ENCODE measurements at regions not wholly inside any gene's neighbourhood (a gene's known extent, or its start where the extent isn't known, plus 50 kb on each side); places are given as distances from the start of the nearest gene placed in this dataset.
A peak's percentile ranks its signal among the peaks of the same experiment; 100 is the strongest.

GRCh38 chr10:5582736-5583135, 58.0 kb downstream of the CALML3 start (continued):
- no peak for TF ChIP-seq DMBX1 (CRISPR knock-in tag; IDR thresholded peaks at IDR 0.05; ENCODE audit: borderline replicate concordance)
- TF ChIP-seq ZHX1 (conservative IDR thresholded peaks at IDR 0.05; ENCODE audit: low read length), result no peak
- TF ChIP-seq CTCF (IDR thresholded peaks at IDR 0.05 in 2 of 3, conservative IDR thresholded peaks at IDR 0.05 in 1 of 3; ENCODE audit: insufficient read depth in 2 of 3, low read depth in 1 of 3, low read length in 3 of 3), result peak; percentile 54 to 56 (median 54)
- TF ChIP-seq, protein P1, sequence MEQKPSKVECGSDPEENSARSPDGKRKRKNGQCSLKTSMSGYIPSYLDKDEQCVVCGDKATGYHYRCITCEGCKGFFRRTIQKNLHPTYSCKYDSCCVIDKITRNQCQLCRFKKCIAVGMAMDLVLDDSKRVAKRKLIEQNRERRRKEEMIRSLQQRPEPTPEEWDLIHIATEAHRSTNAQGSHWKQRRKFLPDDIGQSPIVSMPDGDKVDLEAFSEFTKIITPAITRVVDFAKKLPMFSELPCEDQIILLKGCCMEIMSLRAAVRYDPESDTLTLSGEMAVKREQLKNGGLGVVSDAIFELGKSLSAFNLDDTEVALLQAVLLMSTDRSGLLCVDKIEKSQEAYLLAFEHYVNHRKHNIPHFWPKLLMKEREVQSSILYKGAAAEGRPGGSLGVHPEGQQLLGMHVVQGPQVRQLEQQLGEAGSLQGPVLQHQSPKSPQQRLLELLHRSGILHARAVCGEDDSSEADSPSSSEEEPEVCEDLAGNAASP (IDR thresholded peaks at IDR 0.05), result no peak
- no peak for TF ChIP-seq ZBTB26 (CRISPR knock-in tag; IDR thresholded peaks at IDR 0.05)
- no peak for TF ChIP-seq CHD2 (IDR thresholded peaks at IDR 0.05; ENCODE audit: low read depth, low read length)
- TF ChIP-seq GTF2E2 (tag; IDR thresholded peaks at IDR 0.05), result no peak
- no peak for TF ChIP-seq CREB3 (tag; conservative IDR thresholded peaks at IDR 0.05; ENCODE audit: low read depth)
- TF ChIP-seq EZH2 (IDR thresholded peaks at IDR 0.05; ENCODE audit: borderline replicate concordance, low read depth, low read length), result no peak
- TF ChIP-seq BRD9 (IDR thresholded peaks at IDR 0.05; ENCODE audit: low read depth, partially characterized antibody), result no peak
- no peak for TF ChIP-seq MTA1 (IDR thresholded peaks at IDR 0.05; ENCODE audit: borderline replicate concordance)
- TF ChIP-seq ZKSCAN1 (IDR thresholded peaks at IDR 0.05; ENCODE audit: low read depth, low read length), result no peak
- peak; percentile 94; the same call in 1 of the 2 replicates for TF ChIP-seq PHF21A (IDR thresholded peaks at IDR 0.05; ENCODE audit: borderline replicate concordance, low read depth)
- no peak for TF ChIP-seq SMARCE1 (IDR thresholded peaks at IDR 0.05)
- TF ChIP-seq, protein P2, sequence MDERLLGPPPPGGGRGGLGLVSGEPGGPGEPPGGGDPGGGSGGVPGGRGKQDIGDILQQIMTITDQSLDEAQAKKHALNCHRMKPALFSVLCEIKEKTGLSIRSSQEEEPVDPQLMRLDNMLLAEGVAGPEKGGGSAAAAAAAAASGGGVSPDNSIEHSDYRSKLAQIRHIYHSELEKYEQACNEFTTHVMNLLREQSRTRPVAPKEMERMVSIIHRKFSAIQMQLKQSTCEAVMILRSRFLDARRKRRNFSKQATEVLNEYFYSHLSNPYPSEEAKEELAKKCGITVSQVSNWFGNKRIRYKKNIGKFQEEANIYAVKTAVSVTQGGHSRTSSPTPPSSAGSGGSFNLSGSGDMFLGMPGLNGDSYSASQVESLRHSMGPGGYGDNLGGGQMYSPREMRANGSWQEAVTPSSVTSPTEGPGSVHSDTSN (CRISPR knock-in tag; IDR thresholded peaks at IDR 0.05; ENCODE audit: low read depth), result no peak
- TF ChIP-seq, protein P2 (tag; conservative IDR thresholded peaks at IDR 0.05; ENCODE audit: low read depth), result peak; percentile 69
- no peak for TF ChIP-seq ZNF436 (CRISPR knock-in tag; IDR thresholded peaks at IDR 0.05)
- TF ChIP-seq PHB (CRISPR knock-in tag; IDR thresholded peaks at IDR 0.05), result no peak
- TF ChIP-seq SMAD1 (IDR thresholded peaks at IDR 0.05; ENCODE audit: low read depth, low read length, partially characterized antibody), result no peak

All from K562 (cell line).